GM19025 (cell line): ENCODE measurements at regions not wholly inside any gene's neighbourhood (a gene's known extent, or its start where the extent isn't known, plus 50 kb on each side); places are given as distances from the start of the nearest gene placed in this dataset.

Experiments used
- ATAC-seq: cut with Tn5 transposase; IDR thresholded peaks from one replicate; pipeline ENCODE4 v1.9.1; 2021; ENCODE audit warnings: mild to moderate bottlenecking, low read depth, moderate library complexity; ENCODE audit not compliant: unreplicated experiment

- no peak for ATAC-seq
These were observed 238.2 kb downstream of the ERMARD start for GRCh38 chr6:169989594-169989993.

GRCh38 chr6:169988769-169989550, 237.5 kb downstream of the ERMARD start:
- no peak for ATAC-seq

- no peak for ATAC-seq
These were observed 235.6 kb downstream of the ERMARD start for GRCh38 chr6:169986848-169987498.

GRCh38 chr6:169986171-169986847, 234.9 kb downstream of the ERMARD start:
- no peak for ATAC-seq

GRCh38 chr6:169985121-169986015, 233.9 kb downstream of the ERMARD start:
- ATAC-seq, result no peak

GRCh38 chr6:169984181-169985120, 233.0 kb downstream of the ERMARD start:
- no peak for ATAC-seq

- no peak for ATAC-seq
These were observed 232.2 kb downstream of the ERMARD start for GRCh38 chr6:169983651-169984050.

GRCh38 chr6:169982461-169983386, 231.3 kb downstream of the ERMARD start:
- no peak for ATAC-seq

- ATAC-seq, result no peak
These were observed 230.5 kb downstream of the ERMARD start for GRCh38 chr6:169981969-169982368.

- ATAC-seq, result no peak
These were observed 230.1 kb downstream of the ERMARD start for GRCh38 chr6:169981568-169981967.

GRCh38 chr6:169980826-169981450, 229.5 kb downstream of the ERMARD start:
- ATAC-seq, result no peak

- no peak for ATAC-seq
These were observed 228.5 kb downstream of the ERMARD start for GRCh38 chr6:169979873-169980432.

- ATAC-seq, result no peak
These were observed 227.3 kb downstream of the ERMARD start for GRCh38 chr6:169978615-169979161.

GRCh38 chr6:169977434-169978265, 226.2 kb downstream of the ERMARD start:
- no peak for ATAC-seq

GRCh38 chr6:169976301-169977081, 225.1 kb downstream of the ERMARD start:
- no peak for ATAC-seq

GRCh38 chr6:169975701-169976100, 224.3 kb downstream of the ERMARD start:
- no peak for ATAC-seq
